GM23338 (cell line): ENCODE measurements at regions not wholly inside any gene's neighbourhood (a gene's known extent, or its start where the extent isn't known, plus 50 kb on each side); places are given as distances from the start of the nearest gene placed in this dataset.

Experiments
- ATAC-seq: fragments of 200-7000 bp; cut with Tn5 transposase; 3 replicates; pipeline ENCODE4 v1.9.1; 2020
- DNase-seq: peaks from one replicate; pipeline ENCODE4 v3.0.0-alpha.2; 2015; ENCODE audit warnings: low spot score
- H2AFZ ChIP-seq: fragments of 200-600 bp; sonication (generic); 2 replicates; pipeline ENCODE4 v1.8.0; 2016; ENCODE audit warnings: antibody characterized with exemption, mild to moderate bottlenecking, moderate library complexity
- H3F3A ChIP-seq: fragments of 200-600 bp; sonication (generic); replicated peaks from 2 replicates; pipeline ENCODE4 v1.8.0; 2017; ENCODE audit warnings: antibody characterized with exemption, mixed run types, low read depth
- H3K27ac ChIP-seq: fragments of 200-600 bp; sonication (generic); 2 replicates; pipeline ENCODE4 v1.6.1; 2016; ENCODE audit warnings: low read depth
- H3K27me3 ChIP-seq: fragments of 200-600 bp; sonication (generic); 2 replicates; pipeline ENCODE4 v1.8.0; 2016; ENCODE audit warnings: mild to moderate bottlenecking, mixed run types, moderate library complexity; ENCODE audit not compliant: insufficient read depth
- H3K36me3 ChIP-seq: fragments of 200-600 bp; sonication (generic); 2 replicates; pipeline ENCODE4 v1.8.0; 2016; ENCODE audit warnings: mild to moderate bottlenecking; ENCODE audit not compliant: insufficient read depth
- H3K4me1 ChIP-seq: fragments of 200-600 bp; sonication (generic); 2 replicates; pipeline ENCODE4 v1.8.0; 2016; ENCODE audit warnings: mild to moderate bottlenecking, moderate library complexity; ENCODE audit not compliant: insufficient read depth
- H3K4me2 ChIP-seq: fragments of 200-600 bp; sonication (generic); 2 replicates; pipeline ENCODE4 v1.7.1; 2017; ENCODE audit warnings: mixed run types
- H3K4me3 ChIP-seq: fragments of 200-600 bp; sonication (generic); 2 replicates; pipeline ENCODE4 v1.6.1; 2016; ENCODE audit warnings: mixed run types
- H3K79me2 ChIP-seq: fragments of 200-600 bp; sonication (generic); replicated peaks from 2 replicates; pipeline ENCODE4 v1.8.0; 2017; ENCODE audit warnings: mild to moderate bottlenecking; ENCODE audit not compliant: insufficient read depth
- H3K9me2 ChIP-seq: fragments of 200-600 bp; sonication (generic); 2 replicates; pipeline ENCODE4 v1.8.0; 2017; ENCODE audit not compliant: insufficient read depth
- H4K20me1 ChIP-seq: fragments of 200-600 bp; sonication (generic); replicated peaks from 2 replicates; pipeline ENCODE4 v1.8.0; 2017; ENCODE audit warnings: mild to moderate bottlenecking; ENCODE audit not compliant: insufficient read depth
- H3K27ac Mint-ChIP-seq: 2 replicates; pipeline ENCODE4 v1.8.0; 2020; ENCODE audit warnings: inconsistent platforms, mild to moderate bottlenecking, moderate library complexity, mixed read lengths
- H3K27me3 Mint-ChIP-seq: 3 replicates; pipeline ENCODE4 v1.8.0; 2022; ENCODE audit warnings: low read depth, mild to moderate bottlenecking, moderate library complexity, mixed read lengths, inconsistent platforms; ENCODE audit not compliant: insufficient read depth, poor library complexity
- H3K36me3 Mint-ChIP-seq: 3 replicates; pipeline ENCODE4 v1.8.0; 2021; ENCODE audit warnings: low read depth, mild to moderate bottlenecking, inconsistent platforms, moderate library complexity, mixed read lengths
- H3K4me1 Mint-ChIP-seq: 3 replicates; pipeline ENCODE4 v1.8.0; 2020; ENCODE audit warnings: mild to moderate bottlenecking, inconsistent platforms, mixed read lengths
- H3K4me3 Mint-ChIP-seq: 3 replicates; pipeline ENCODE4 v1.8.0; 2021; ENCODE audit warnings: moderate library complexity, mild to moderate bottlenecking, inconsistent platforms, mixed read lengths
- H3K9me3 Mint-ChIP-seq: 3 replicates; pipeline ENCODE4 v1.8.0; 2020; ENCODE audit warnings: moderate library complexity, mild to moderate bottlenecking, inconsistent platforms, mixed read lengths
- CREB1 ChIP-seq: fragments of 250-450 bp; sonication (Bioruptor Pico); IDR thresholded peaks from 2 replicates; pipeline ENCODE4 v1.5.0; 2020; ENCODE audit warnings: low read depth, mild to moderate bottlenecking, moderate library complexity
- EZH2 ChIP-seq: fragments of 200-600 bp; sonication (generic); IDR thresholded peaks from one replicate; pipeline ENCODE4 v1.8.0; 2017; ENCODE audit warnings: antibody characterized with exemption, mild to moderate bottlenecking, low read depth; ENCODE audit not compliant: unreplicated experiment
- EZH2phosphoT487 ChIP-seq: fragments of 200-600 bp; sonication (generic); IDR thresholded peaks from one replicate; pipeline ENCODE4 v1.8.1; 2018; ENCODE audit warnings: antibody characterized with exemption; ENCODE audit not compliant: unreplicated experiment
- JUNB ChIP-seq: IDR thresholded peaks from one replicate; pipeline ENCODE4 v1.6.1; 2016; ENCODE audit warnings: antibody characterized with exemption; ENCODE audit not compliant: unreplicated experiment
- NANOG ChIP-seq: IDR thresholded peaks from 2 replicates; pipeline ENCODE4 v1.6.1; 2016; ENCODE audit warnings: antibody characterized with exemption, borderline replicate concordance
- POLR2AphosphoS5 ChIP-seq: IDR thresholded peaks from 2 replicates; pipeline ENCODE4 v1.6.1; 2016; ENCODE audit warnings: antibody characterized with exemption, low read depth
- ZNF114 ChIP-seq: fragments of 250-450 bp; sonication (Bioruptor Pico); IDR thresholded peaks from 2 replicates; pipeline ENCODE4 v1.5.0; 2020; ENCODE audit warnings: mild to moderate bottlenecking, moderate library complexity
- ZNF331 ChIP-seq: fragments of 250-450 bp; sonication (Bioruptor Pico); IDR thresholded peaks from 2 replicates; pipeline ENCODE4 v1.5.0; 2020; ENCODE audit warnings: low read depth, mild to moderate bottlenecking, moderate library complexity
- TF ChIP-seq, protein P1 (sequence below), 2 experiments: fragments of 200-600 bp in 1 of 2; sonication (generic) in 1 of 2; conservative IDR thresholded peaks; 2 replicates each; pipeline versions ENCODE4 v1.5.1 to v1.6.1; 2016 to 2017; ENCODE audit warnings: antibody characterized with exemption in 2 of 2, low read depth in 2 of 2, mild to moderate bottlenecking in 2 of 2, moderate library complexity in 1 of 2
- TF ChIP-seq, protein P2 (sequence below): fragments of 250-450 bp; sonication (Bioruptor Pico); IDR thresholded peaks from 2 replicates; pipeline ENCODE4 v1.5.0; 2020; ENCODE audit warnings: mild to moderate bottlenecking, moderate library complexity
- TF ChIP-seq, protein P3 (sequence below): IDR thresholded peaks from 2 replicates; pipeline ENCODE4 v1.6.1; 2016; ENCODE audit warnings: antibody characterized with exemption
- TF ChIP-seq, protein P4 (sequence below): IDR thresholded peaks from one replicate; pipeline ENCODE4 v1.6.1; 2018; ENCODE audit warnings: antibody characterized with exemption; ENCODE audit not compliant: unreplicated experiment

DNA sequence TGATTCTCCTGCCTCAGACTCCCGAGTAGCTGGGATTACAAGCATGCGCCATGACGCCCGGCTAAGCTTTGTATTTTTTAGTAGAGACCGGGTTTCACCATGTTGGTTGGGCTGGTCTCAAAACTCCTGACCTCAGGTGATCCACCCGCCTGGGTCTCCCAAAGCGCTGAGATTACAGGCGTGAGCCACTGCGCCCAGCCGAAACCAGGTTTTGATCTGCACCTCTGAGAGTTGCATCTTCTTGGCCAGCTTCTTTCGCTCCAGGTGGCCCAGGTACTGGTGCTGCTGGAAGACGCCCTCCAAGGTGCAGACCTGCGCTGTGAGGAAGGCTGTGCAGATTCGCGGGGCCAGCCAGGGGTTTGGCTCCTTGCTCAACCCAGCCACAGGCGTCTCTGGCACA lies 275.4 kb upstream of the LRRC3B start:
- Histone ChIP-seq H3K36me3 (no peaks in the 10 kb centered on the region), H3K27ac (no peak overlapping the region), H3K9me2 (0 out of 2 replicates have a peak, but pooled peaks cover 3% of the 10 kb centered on the region), H3K4me2 (no peak overlapping the region), H3F3A (no peaks in the 10 kb centered on the region), H4K20me1 (no peaks in the 10 kb centered on the region), H2AFZ (no peak overlapping the region), H3K4me3 (no peak overlapping the region), H3K4me1 (no peaks in the 10 kb centered on the region), H3K79me2 (no peaks in the 10 kb centered on the region), H3K27me3 (no peaks in the 10 kb centered on the region)
- 0 out of 3 replicates have a peak, but pooled peaks cover 2% of the 10 kb centered on the region for H3K36me3 Mint-ChIP-seq
- DNase-seq (no peak), ATAC-seq (no peak)
- H3K4me1 Mint-ChIP-seq, result no peaks in the 10 kb centered on the region
- H3K27me3 Mint-ChIP-seq, result peaks cover 7% of the 10 kb centered on the region
- H3K27ac Mint-ChIP-seq, result no peak overlapping the region
- peaks cover 11% of the 10 kb centered on the region; the same call in 2 of the 3 replicates for H3K9me3 Mint-ChIP-seq
- no peak overlapping the region for H3K4me3 Mint-ChIP-seq
- TF ChIP-seq NANOG, result no peak
- no peak for TF ChIP-seq ZNF114 (CRISPR knock-in tag)
- TF ChIP-seq, protein P1, sequence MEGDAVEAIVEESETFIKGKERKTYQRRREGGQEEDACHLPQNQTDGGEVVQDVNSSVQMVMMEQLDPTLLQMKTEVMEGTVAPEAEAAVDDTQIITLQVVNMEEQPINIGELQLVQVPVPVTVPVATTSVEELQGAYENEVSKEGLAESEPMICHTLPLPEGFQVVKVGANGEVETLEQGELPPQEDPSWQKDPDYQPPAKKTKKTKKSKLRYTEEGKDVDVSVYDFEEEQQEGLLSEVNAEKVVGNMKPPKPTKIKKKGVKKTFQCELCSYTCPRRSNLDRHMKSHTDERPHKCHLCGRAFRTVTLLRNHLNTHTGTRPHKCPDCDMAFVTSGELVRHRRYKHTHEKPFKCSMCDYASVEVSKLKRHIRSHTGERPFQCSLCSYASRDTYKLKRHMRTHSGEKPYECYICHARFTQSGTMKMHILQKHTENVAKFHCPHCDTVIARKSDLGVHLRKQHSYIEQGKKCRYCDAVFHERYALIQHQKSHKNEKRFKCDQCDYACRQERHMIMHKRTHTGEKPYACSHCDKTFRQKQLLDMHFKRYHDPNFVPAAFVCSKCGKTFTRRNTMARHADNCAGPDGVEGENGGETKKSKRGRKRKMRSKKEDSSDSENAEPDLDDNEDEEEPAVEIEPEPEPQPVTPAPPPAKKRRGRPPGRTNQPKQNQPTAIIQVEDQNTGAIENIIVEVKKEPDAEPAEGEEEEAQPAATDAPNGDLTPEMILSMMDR (conservative IDR thresholded peaks at IDR 0.05; ENCODE audit: low read depth in 2 of 2), result no peak
- TF ChIP-seq EZH2phosphoT487, result no peak
- TF ChIP-seq, protein P2, sequence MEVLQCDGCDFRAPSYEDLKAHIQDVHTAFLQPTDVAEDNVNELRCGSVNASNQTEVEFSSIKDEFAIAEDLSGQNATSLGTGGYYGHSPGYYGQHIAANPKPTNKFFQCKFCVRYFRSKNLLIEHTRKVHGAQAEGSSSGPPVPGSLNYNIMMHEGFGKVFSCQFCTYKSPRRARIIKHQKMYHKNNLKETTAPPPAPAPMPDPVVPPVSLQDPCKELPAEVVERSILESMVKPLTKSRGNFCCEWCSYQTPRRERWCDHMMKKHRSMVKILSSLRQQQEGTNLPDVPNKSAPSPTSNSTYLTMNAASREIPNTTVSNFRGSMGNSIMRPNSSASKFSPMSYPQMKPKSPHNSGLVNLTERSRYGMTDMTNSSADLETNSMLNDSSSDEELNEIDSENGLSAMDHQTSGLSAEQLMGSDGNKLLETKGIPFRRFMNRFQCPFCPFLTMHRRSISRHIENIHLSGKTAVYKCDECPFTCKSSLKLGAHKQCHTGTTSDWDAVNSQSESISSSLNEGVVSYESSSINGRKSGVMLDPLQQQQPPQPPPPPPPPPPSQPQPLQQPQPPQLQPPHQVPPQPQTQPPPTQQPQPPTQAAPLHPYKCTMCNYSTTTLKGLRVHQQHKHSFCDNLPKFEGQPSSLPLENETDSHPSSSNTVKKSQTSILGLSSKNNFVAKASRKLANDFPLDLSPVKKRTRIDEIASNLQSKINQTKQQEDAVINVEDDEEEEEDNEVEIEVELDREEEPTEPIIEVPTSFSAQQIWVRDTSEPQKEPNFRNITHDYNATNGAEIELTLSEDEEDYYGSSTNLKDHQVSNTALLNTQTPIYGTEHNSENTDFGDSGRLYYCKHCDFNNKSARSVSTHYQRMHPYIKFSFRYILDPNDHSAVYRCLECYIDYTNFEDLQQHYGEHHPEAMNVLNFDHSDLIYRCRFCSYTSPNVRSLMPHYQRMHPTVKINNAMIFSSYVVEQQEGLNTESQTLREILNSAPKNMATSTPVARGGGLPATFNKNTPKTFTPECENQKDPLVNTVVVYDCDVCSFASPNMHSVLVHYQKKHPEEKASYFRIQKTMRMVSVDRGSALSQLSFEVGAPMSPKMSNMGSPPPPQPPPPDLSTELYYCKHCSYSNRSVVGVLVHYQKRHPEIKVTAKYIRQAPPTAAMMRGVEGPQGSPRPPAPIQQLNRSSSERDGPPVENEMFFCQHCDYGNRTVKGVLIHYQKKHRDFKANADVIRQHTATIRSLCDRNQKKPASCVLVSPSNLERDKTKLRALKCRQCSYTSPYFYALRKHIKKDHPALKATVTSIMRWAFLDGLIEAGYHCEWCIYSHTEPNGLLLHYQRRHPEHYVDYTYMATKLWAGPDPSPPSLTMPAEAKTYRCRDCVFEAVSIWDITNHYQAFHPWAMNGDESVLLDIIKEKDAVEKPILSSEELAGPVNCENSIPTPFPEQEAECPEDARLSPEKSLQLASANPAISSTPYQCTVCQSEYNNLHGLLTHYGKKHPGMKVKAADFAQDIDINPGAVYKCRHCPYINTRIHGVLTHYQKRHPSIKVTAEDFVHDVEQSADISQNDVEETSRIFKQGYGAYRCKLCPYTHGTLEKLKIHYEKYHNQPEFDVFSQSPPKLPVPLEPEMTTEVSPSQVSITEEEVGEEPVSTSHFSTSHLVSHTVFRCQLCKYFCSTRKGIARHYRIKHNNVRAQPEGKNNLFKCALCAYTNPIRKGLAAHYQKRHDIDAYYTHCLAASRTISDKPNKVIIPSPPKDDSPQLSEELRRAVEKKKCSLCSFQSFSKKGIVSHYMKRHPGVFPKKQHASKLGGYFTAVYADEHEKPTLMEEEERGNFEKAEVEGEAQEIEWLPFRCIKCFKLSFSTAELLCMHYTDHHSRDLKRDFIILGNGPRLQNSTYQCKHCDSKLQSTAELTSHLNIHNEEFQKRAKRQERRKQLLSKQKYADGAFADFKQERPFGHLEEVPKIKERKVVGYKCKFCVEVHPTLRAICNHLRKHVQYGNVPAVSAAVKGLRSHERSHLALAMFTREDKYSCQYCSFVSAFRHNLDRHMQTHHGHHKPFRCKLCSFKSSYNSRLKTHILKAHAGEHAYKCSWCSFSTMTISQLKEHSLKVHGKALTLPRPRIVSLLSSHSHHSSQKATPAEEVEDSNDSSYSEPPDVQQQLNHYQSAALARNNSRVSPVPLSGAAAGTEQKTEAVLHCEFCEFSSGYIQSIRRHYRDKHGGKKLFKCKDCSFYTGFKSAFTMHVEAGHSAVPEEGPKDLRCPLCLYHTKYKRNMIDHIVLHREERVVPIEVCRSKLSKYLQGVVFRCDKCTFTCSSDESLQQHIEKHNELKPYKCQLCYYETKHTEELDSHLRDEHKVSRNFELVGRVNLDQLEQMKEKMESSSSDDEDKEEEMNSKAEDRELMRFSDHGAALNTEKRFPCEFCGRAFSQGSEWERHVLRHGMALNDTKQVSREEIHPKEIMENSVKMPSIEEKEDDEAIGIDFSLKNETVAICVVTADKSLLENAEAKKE (CRISPR knock-in tag), result no peak
- no peak for TF ChIP-seq CREB1
- TF ChIP-seq, protein P3, sequence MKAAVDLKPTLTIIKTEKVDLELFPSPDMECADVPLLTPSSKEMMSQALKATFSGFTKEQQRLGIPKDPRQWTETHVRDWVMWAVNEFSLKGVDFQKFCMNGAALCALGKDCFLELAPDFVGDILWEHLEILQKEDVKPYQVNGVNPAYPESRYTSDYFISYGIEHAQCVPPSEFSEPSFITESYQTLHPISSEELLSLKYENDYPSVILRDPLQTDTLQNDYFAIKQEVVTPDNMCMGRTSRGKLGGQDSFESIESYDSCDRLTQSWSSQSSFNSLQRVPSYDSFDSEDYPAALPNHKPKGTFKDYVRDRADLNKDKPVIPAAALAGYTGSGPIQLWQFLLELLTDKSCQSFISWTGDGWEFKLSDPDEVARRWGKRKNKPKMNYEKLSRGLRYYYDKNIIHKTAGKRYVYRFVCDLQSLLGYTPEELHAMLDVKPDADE, result no peak
- TF ChIP-seq EZH2, result no peak
- TF ChIP-seq, protein P4, sequence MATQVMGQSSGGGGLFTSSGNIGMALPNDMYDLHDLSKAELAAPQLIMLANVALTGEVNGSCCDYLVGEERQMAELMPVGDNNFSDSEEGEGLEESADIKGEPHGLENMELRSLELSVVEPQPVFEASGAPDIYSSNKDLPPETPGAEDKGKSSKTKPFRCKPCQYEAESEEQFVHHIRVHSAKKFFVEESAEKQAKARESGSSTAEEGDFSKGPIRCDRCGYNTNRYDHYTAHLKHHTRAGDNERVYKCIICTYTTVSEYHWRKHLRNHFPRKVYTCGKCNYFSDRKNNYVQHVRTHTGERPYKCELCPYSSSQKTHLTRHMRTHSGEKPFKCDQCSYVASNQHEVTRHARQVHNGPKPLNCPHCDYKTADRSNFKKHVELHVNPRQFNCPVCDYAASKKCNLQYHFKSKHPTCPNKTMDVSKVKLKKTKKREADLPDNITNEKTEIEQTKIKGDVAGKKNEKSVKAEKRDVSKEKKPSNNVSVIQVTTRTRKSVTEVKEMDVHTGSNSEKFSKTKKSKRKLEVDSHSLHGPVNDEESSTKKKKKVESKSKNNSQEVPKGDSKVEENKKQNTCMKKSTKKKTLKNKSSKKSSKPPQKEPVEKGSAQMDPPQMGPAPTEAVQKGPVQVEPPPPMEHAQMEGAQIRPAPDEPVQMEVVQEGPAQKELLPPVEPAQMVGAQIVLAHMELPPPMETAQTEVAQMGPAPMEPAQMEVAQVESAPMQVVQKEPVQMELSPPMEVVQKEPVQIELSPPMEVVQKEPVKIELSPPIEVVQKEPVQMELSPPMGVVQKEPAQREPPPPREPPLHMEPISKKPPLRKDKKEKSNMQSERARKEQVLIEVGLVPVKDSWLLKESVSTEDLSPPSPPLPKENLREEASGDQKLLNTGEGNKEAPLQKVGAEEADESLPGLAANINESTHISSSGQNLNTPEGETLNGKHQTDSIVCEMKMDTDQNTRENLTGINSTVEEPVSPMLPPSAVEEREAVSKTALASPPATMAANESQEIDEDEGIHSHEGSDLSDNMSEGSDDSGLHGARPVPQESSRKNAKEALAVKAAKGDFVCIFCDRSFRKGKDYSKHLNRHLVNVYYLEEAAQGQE, result no peak
- no peak for TF ChIP-seq JUNB
- no peak for TF ChIP-seq ZNF331 (CRISPR knock-in tag)
- TF ChIP-seq POLR2AphosphoS5, result no peak
